ENCODE measurements at regions not wholly inside any gene's neighbourhood (a gene's known extent, or its start where the extent isn't known, plus 50 kb on each side); places are given as distances from the start of the nearest gene placed in this dataset.
"Not testable (repeated sequence)": the region's sequence is repeated elsewhere in the genome, so short reads cannot be mapped to it uniquely, and the experiment has no call there.

- Histone ChIP-seq H3K27ac (no peak overlapping the region), H3K9me3 (no peaks in the 10 kb centered on the region), H3K4me3 (no peak overlapping the region), H3K36me3 (no peaks in the 10 kb centered on the region), H3K4me1 (no peaks in the 10 kb centered on the region), H3K27me3 (no peaks in the 10 kb centered on the region)
- DNase-seq, result peak in 1 of 2 donors; percentile 60
- WGBS, 2 donors, result 25% methylated on average over 7 of the region's 7 CpGs
- no peak for ATAC-seq (ENCODE audit: low FRiP score in 2 of 2)
- TF ChIP-seq POLR2A (IDR thresholded peaks at IDR 0.05) (no peak), EP300 (IDR thresholded peaks at IDR 0.05) (no peak), POLR2AphosphoS5 (IDR thresholded peaks at IDR 0.05) (no peak), CTCF (IDR thresholded peaks at IDR 0.05) (no peak)
Measured at GRCh38 chr15:19973718-19974117, 567.9 kb downstream of the GOLGA6L6 start.

GRCh38 chr15:19972582-19972981 lies 569.0 kb downstream of the GOLGA6L6 start:
- not testable (repeated sequence) for DNase-seq; H3K4me1 ChIP-seq; H3K27me3 ChIP-seq; H3K4me3 ChIP-seq; H3K27ac ChIP-seq; ATAC-seq (ENCODE audit: low FRiP score in 2 of 2); H3K36me3 ChIP-seq; H3K9me3 ChIP-seq
- WGBS, 2 donors, result 69% methylated on average over 4 of the region's 4 CpGs

- H3K4me1 ChIP-seq; H3K27me3 ChIP-seq; H3K4me3 ChIP-seq; H3K36me3 ChIP-seq; H3K27ac ChIP-seq; ATAC-seq (ENCODE audit: low FRiP score in 2 of 2); H3K9me3 ChIP-seq: not testable (repeated sequence)
- peak in 1 of 2 donors; percentile 3 for DNase-seq
Measured at GRCh38 chr15:19965574-19965973, 576.0 kb downstream of the GOLGA6L6 start.

GRCh38 chr15:19964480-19964879 lies 577.1 kb downstream of the GOLGA6L6 start:
- not testable (repeated sequence) for H3K36me3 ChIP-seq; H3K4me1 ChIP-seq; H3K4me3 ChIP-seq; DNase-seq; H3K27ac ChIP-seq; ATAC-seq (ENCODE audit: low FRiP score in 2 of 2); H3K9me3 ChIP-seq; H3K27me3 ChIP-seq
- WGBS, 2 donors, result 50 to 76% methylated on average over 1 of the region's 1 CpG

GRCh38 chr15:19956124-19956796 lies 585.3 kb downstream of the GOLGA6L6 start:
- DNase-seq, result no peak
- Histone ChIP-seq H3K9me3 (no peaks in the 10 kb centered on the region), H3K27ac (no peak overlapping the region), H3K27me3 (no peaks in the 10 kb centered on the region), H3K4me3 (no peak overlapping the region), H3K36me3 (no peaks in the 10 kb centered on the region), H3K4me1 (no peaks in the 10 kb centered on the region)
- no peak for TF ChIP-seq EP300 (IDR thresholded peaks at IDR 0.05)
- TF ChIP-seq POLR2A (IDR thresholded peaks at IDR 0.05), result no peak
- TF ChIP-seq POLR2AphosphoS5 (IDR thresholded peaks at IDR 0.05), result no peak
- TF ChIP-seq CTCF (IDR thresholded peaks at IDR 0.05), result no peak
- ATAC-seq (ENCODE audit: low FRiP score in 2 of 2), result peak in 1 of 2 donors; percentile 63
- 73 to 81% methylated on average over 4 of the region's 4 CpGs for WGBS, 2 donors

GRCh38 chr15:19944261-19944888 lies 597.2 kb downstream of the GOLGA6L6 start:
- Histone ChIP-seq H3K27ac (no peak overlapping the region), H3K27me3 (no peaks in the 10 kb centered on the region), H3K4me1 (no peaks in the 10 kb centered on the region), H3K36me3 (no peaks in the 10 kb centered on the region), H3K9me3 (peaks cover 0 to 25% (median 0%) of the 10 kb centered on the region in 4 donors), H3K4me3 (no peak overlapping the region)
- ATAC-seq (ENCODE audit: low FRiP score in 2 of 2), result no peak
- 41 to 66% methylated on average over 33 to 70 of the region's 70 CpGs for WGBS, 2 donors
- TF ChIP-seq POLR2A (IDR thresholded peaks at IDR 0.05) (no peak), CTCF (IDR thresholded peaks at IDR 0.05) (no peak), POLR2AphosphoS5 (IDR thresholded peaks at IDR 0.05) (no peak), EP300 (IDR thresholded peaks at IDR 0.05) (no peak)
- DNase-seq, result peak in 1 of 2 donors; percentile 52

All from upper lobe of left lung (tissue), 6 donors.